ENCODE measurements at regions not wholly inside any gene's neighbourhood (a gene's known extent, or its start where the extent isn't known, plus 50 kb on each side); places are given as distances from the start of the nearest gene placed in this dataset.

- no peak for TF ChIP-seq CTCF (IDR thresholded peaks at IDR 0.05; ENCODE audit: control extremely low read depth in 1 of 3, insufficient read depth in 1 of 3, low read depth in 1 of 3, low read length in 3 of 3)
- no peak for TF ChIP-seq CREB1 (IDR thresholded peaks at IDR 0.05)
- no peak for TF ChIP-seq YY1 (IDR thresholded peaks at IDR 0.05; ENCODE audit: low read depth, low read length)
- no peak for TF ChIP-seq POLR2A (IDR thresholded peaks at IDR 0.05; ENCODE audit: control extremely low read depth in 1 of 2, low read depth in 2 of 2, low read length in 2 of 2)
- no peak for TF ChIP-seq EZH2 (IDR thresholded peaks at IDR 0.05; ENCODE audit: low read depth, low read length, severe bottlenecking)
- TF ChIP-seq SIN3A (conservative IDR thresholded peaks at IDR 0.05 in 1 of 2, IDR thresholded peaks at IDR 0.05 in 1 of 2; ENCODE audit: low read depth in 1 of 2, low read length in 2 of 2): no peak
- no peak for TF ChIP-seq TAF1 (IDR thresholded peaks at IDR 0.05; ENCODE audit: low read depth, low read length)
- no peak for TF ChIP-seq RBBP5 (IDR thresholded peaks at IDR 0.05; ENCODE audit: borderline replicate concordance, low read depth, low read length)
These were observed 94.1 kb upstream of the LIFR start for GRCh38 chr5:38650540-38650939.

Data from H1 (cell line).